Skeletal muscle satellite cell (primary cell): ENCODE measurements at regions not wholly inside any gene's neighbourhood (a gene's known extent, or its start where the extent isn't known, plus 50 kb on each side); places are given as distances from the start of the nearest gene placed in this dataset.
"Not testable (repeated sequence)": the region's sequence is repeated elsewhere in the genome, so short reads cannot be mapped to it uniquely, and the experiment has no call there.

Experiments used
- H3K27me3 ChIP-seq: 2 replicates; pipeline ENCODE4 v1.7.0; 2013; ENCODE audit warnings: low read length; ENCODE audit not compliant: control insufficient read depth, insufficient read depth
- H3K36me3 ChIP-seq: 2 replicates; pipeline ENCODE4 v1.7.0; 2013; ENCODE audit warnings: mild to moderate bottlenecking, control low read depth, low read length; ENCODE audit not compliant: insufficient read depth
- H3K4me1 ChIP-seq: 2 replicates; pipeline ENCODE4 v1.7.0; 2013; ENCODE audit warnings: low read length; ENCODE audit not compliant: control insufficient read depth, insufficient read depth
- H3K4me2 ChIP-seq: 2 replicates; pipeline ENCODE4 v1.7.0; 2013; ENCODE audit warnings: mild to moderate bottlenecking, low read length
- H3K4me3 ChIP-seq: 2 replicates; pipeline ENCODE4 v1.7.0; 2013; ENCODE audit warnings: low read length
- H3K9ac ChIP-seq: 2 replicates; pipeline ENCODE4 v1.7.0; 2013; ENCODE audit warnings: mild to moderate bottlenecking, low read depth, low read length, moderate library complexity
- H3K9me3 ChIP-seq: replicated peaks from 2 replicates; pipeline ENCODE4 v1.7.0; 2013; ENCODE audit warnings: mild to moderate bottlenecking, control low read depth, low read length

GRCh38 chr15:31223478-31224350, 102.9 kb upstream of the KLF13 start:
- no peak overlapping the region for H3K9ac ChIP-seq
- H3K36me3 ChIP-seq: no peaks in the 10 kb centered on the region
- H3K27me3 ChIP-seq: peaks cover 51% of the 10 kb centered on the region
- H3K4me3 ChIP-seq: peak overlapping the region; percentile 27
- peaks cover 12% of the 10 kb centered on the region for H3K4me1 ChIP-seq
- H3K4me2 ChIP-seq: peak overlapping the region; percentile 69
- no peaks in the 10 kb centered on the region for H3K9me3 ChIP-seq

- Histone ChIP-seq H3K27me3 (peaks cover 51% of the 10 kb centered on the region), H3K4me2 (peak overlapping the region; percentile 69), H3K4me1 (peaks cover 12% of the 10 kb centered on the region)
- not testable (repeated sequence) for H3K9me3 ChIP-seq, H3K36me3 ChIP-seq, H3K4me3 ChIP-seq, H3K9ac ChIP-seq
These were observed 102.0 kb upstream of the KLF13 start for GRCh38 chr15:31224661-31225060.

- Histone ChIP-seq H3K9ac (no peak overlapping the region), H3K4me3 (no peak overlapping the region), H3K4me2 (no peak overlapping the region), H3K27me3 (peaks cover 53% of the 10 kb centered on the region), H3K36me3 (no peaks in the 10 kb centered on the region), H3K9me3 (no peaks in the 10 kb centered on the region), H3K4me1 (peaks cover 12% of the 10 kb centered on the region)
These were observed 101.2 kb upstream of the KLF13 start for GRCh38 chr15:31225356-31225955.

- H3K9me3 ChIP-seq: no peaks in the 10 kb centered on the region
- no peak overlapping the region for H3K9ac ChIP-seq
- no peak overlapping the region for H3K4me3 ChIP-seq
- no peak overlapping the region for H3K4me2 ChIP-seq
- peaks cover 58% of the 10 kb centered on the region for H3K27me3 ChIP-seq
- no peaks in the 10 kb centered on the region for H3K36me3 ChIP-seq
- peaks cover 12% of the 10 kb centered on the region for H3K4me1 ChIP-seq
These were observed 100.6 kb upstream of the KLF13 start for GRCh38 chr15:31226021-31226420.

GRCh38 chr15:31227235-31227634, 99.4 kb upstream of the KLF13 start:
- no peaks in the 10 kb centered on the region for H3K36me3 ChIP-seq
- no peak overlapping the region for H3K4me2 ChIP-seq
- peaks cover 56% of the 10 kb centered on the region for H3K27me3 ChIP-seq
- H3K4me1 ChIP-seq: peaks cover 12% of the 10 kb centered on the region
- H3K9ac ChIP-seq: no peak overlapping the region
- no peaks in the 10 kb centered on the region for H3K9me3 ChIP-seq
- no peak overlapping the region for H3K4me3 ChIP-seq

GRCh38 chr15:31228011-31228484, 98.6 kb upstream of the KLF13 start:
- Histone ChIP-seq H3K9ac (no peak overlapping the region), H3K27me3 (peaks cover 52% of the 10 kb centered on the region), H3K4me2 (no peak overlapping the region), H3K9me3 (no peaks in the 10 kb centered on the region), H3K36me3 (no peaks in the 10 kb centered on the region), H3K4me1 (peaks cover 12% of the 10 kb centered on the region), H3K4me3 (no peak overlapping the region)

- Histone ChIP-seq H3K9me3 (no peaks in the 10 kb centered on the region), H3K4me1 (peaks cover 4% of the 10 kb centered on the region), H3K27me3 (peaks cover 45% of the 10 kb centered on the region), H3K4me2 (no peak overlapping the region), H3K9ac (no peak overlapping the region), H3K4me3 (no peak overlapping the region), H3K36me3 (no peaks in the 10 kb centered on the region)
These were observed 97.4 kb upstream of the KLF13 start for GRCh38 chr15:31228980-31229826.

- peaks cover 29% of the 10 kb centered on the region for H3K27me3 ChIP-seq
- no peaks in the 10 kb centered on the region for H3K4me1 ChIP-seq
- no peak overlapping the region for H3K4me3 ChIP-seq
- no peaks in the 10 kb centered on the region for H3K9me3 ChIP-seq
- no peak overlapping the region for H3K4me2 ChIP-seq
- no peak overlapping the region for H3K9ac ChIP-seq
- no peaks in the 10 kb centered on the region for H3K36me3 ChIP-seq
These were observed 95.8 kb upstream of the KLF13 start for GRCh38 chr15:31230630-31231485.

- Histone ChIP-seq H3K4me3 (no peak overlapping the region), H3K36me3 (no peaks in the 10 kb centered on the region), H3K9ac (no peak overlapping the region), H3K27me3 (peaks cover 14% of the 10 kb centered on the region), H3K9me3 (no peaks in the 10 kb centered on the region), H3K4me1 (peaks cover 11% of the 10 kb centered on the region), H3K4me2 (no peak overlapping the region)
These were observed 91.8 kb upstream of the KLF13 start for GRCh38 chr15:31234815-31235214.

- H3K9ac ChIP-seq: peak overlapping the region; percentile 20
- no peak overlapping the region for H3K4me3 ChIP-seq
- no peak overlapping the region for H3K4me2 ChIP-seq
- H3K4me1 ChIP-seq: peaks cover 11% of the 10 kb centered on the region
- H3K27me3 ChIP-seq: peaks cover 11% of the 10 kb centered on the region
- no peaks in the 10 kb centered on the region for H3K36me3 ChIP-seq
- no peaks in the 10 kb centered on the region for H3K9me3 ChIP-seq
These were observed 91.1 kb upstream of the KLF13 start for GRCh38 chr15:31235311-31236183.
